ENCODE measurements at regions not wholly inside any gene's neighbourhood (a gene's known extent, or its start where the extent isn't known, plus 50 kb on each side); places are given as distances from the start of the nearest gene placed in this dataset.
"Not testable (repeated sequence)": the region's sequence is repeated elsewhere in the genome, so short reads cannot be mapped to it uniquely, and the experiment has no call there.

GRCh38 chr4:19577097-19577496, 674.6 kb upstream of the SLIT2 start:
- DNase-seq, result no peak

GRCh38 chr4:19575924-19576323, 675.8 kb upstream of the SLIT2 start:
- no peak for DNase-seq

GRCh38 chr4:19566041-19566440, 685.7 kb upstream of the SLIT2 start:
- no peak for DNase-seq

- DNase-seq, result no peak
These were observed 689.2 kb upstream of the SLIT2 start for GRCh38 chr4:19562456-19562855.

GRCh38 chr4:19557161-19557560, 694.5 kb upstream of the SLIT2 start:
- DNase-seq, result no peak

GRCh38 chr4:19556276-19556675, 695.4 kb upstream of the SLIT2 start:
- not testable (repeated sequence) for DNase-seq

- DNase-seq, result no peak
These were observed 704.2 kb upstream of the SLIT2 start for GRCh38 chr4:19547463-19547862.

GRCh38 chr4:19544446-19545125, 707.1 kb upstream of the SLIT2 start:
- no peak for DNase-seq

GRCh38 chr4:19540859-19541540, 710.7 kb upstream of the SLIT2 start:
- no peak for DNase-seq

- no peak for DNase-seq
These were observed 712.5 kb upstream of the SLIT2 start for GRCh38 chr4:19539201-19539600.

GRCh38 chr4:19534159-19534558, 717.5 kb upstream of the SLIT2 start:
- no peak for DNase-seq

- DNase-seq, result no peak
These were observed 719.5 kb upstream of the SLIT2 start for GRCh38 chr4:19531906-19532848.

GRCh38 chr4:19523964-19524363, 727.7 kb upstream of the SLIT2 start:
- no peak for DNase-seq

GRCh38 chr4:19522966-19523365, 728.7 kb upstream of the SLIT2 start:
- no peak for DNase-seq

GRCh38 chr4:19520939-19521520, 730.7 kb upstream of the SLIT2 start:
- DNase-seq, result no peak

GRCh38 chr4:19514276-19515070, 737.2 kb upstream of the SLIT2 start:
- DNase-seq, result no peak

- DNase-seq, result no peak
These were observed 739.6 kb upstream of the SLIT2 start for GRCh38 chr4:19512086-19512485.

- DNase-seq, result no peak
These were observed 740.7 kb upstream of the SLIT2 start for GRCh38 chr4:19510993-19511392.

GRCh38 chr4:19508442-19508841, 743.3 kb upstream of the SLIT2 start:
- no peak for DNase-seq

GRCh38 chr4:19497705-19498104, 754.0 kb upstream of the SLIT2 start:
- no peak for DNase-seq

GRCh38 chr4:19496756-19497155, 754.9 kb upstream of the SLIT2 start:
- DNase-seq, result no peak

- DNase-seq, result no peak
These were observed 756.7 kb upstream of the SLIT2 start for GRCh38 chr4:19494961-19495360.

Measured in activated naive CD4-positive, alpha-beta T cell treated with Interleukin-2 at 50 U/mL for 16 hours (primary cell).